Caco-2 (cell line): ENCODE measurements at regions not wholly inside any gene's neighbourhood (a gene's known extent, or its start where the extent isn't known, plus 50 kb on each side); places are given as distances from the start of the nearest gene placed in this dataset.
"Not testable (repeated sequence)": the region's sequence is repeated elsewhere in the genome, so short reads cannot be mapped to it uniquely, and the experiment has no call there.

Experiments used
- BruUV-seq: library from RNA; stranded (reverse); fragments of 400-500 nt; replicated peaks from 2 replicates; lab custom pipeline; 2021; lab: Mats Ljungman, UMichigan
- CTCF ChIA-PET: fragments of 300-600 bp; sonication (Branson Sonifier 250); formaldehyde crosslinking; loops from one replicate; lab custom pipeline; 2022; ENCODE audit warnings: antibody characterized with exemption; lab: Charles Lee
- POLR2A ChIA-PET: fragments of 300-600 bp; sonication (Branson Sonifier 250); formaldehyde crosslinking; loops from one replicate; lab custom pipeline; 2022; ENCODE audit warnings: antibody characterized with exemption; lab: Charles Lee
- DNase-seq, 2 experiments: peaks; one replicate each; pipeline versions ENCODE4 v3.0.0 to v3.0.0-alpha.2; 2020 to 2022
- H3K27me3 ChIP-seq: replicated peaks from 2 replicates; pipeline ENCODE4 v1.6.0; 2011; ENCODE audit warnings: low read length; ENCODE audit not compliant: control insufficient read depth, insufficient read depth
- H3K36me3 ChIP-seq: 2 replicates; pipeline ENCODE4 v1.5.1; 2011; ENCODE audit warnings: low read length; ENCODE audit not compliant: control insufficient read depth, insufficient read depth
- H3K4me1 ChIP-seq: fragments of 250-450 bp; sonication (Bioruptor Pico); 2 replicates; pipeline ENCODE4 v1.5.1; 2020; ENCODE audit warnings: mild to moderate bottlenecking
- H3K4me3 ChIP-seq: 2 replicates; pipeline ENCODE4 v1.5.1; 2011; ENCODE audit warnings: low read depth, mild to moderate bottlenecking, control low read depth, low read length
- H3K9me3 ChIP-seq: fragments of 250-450 bp; sonication (Bioruptor Pico); 2 replicates; pipeline ENCODE4 v1.5.1; 2020; ENCODE audit warnings: mild to moderate bottlenecking, moderate library complexity
- H3K27ac Mint-ChIP-seq: one replicate; pipeline ENCODE4 v1.8.0; 2022; ENCODE audit warnings: mixed read lengths; ENCODE audit not compliant: unreplicated experiment
- H3K27me3 Mint-ChIP-seq: one replicate; pipeline ENCODE4 v1.8.0; 2022; ENCODE audit warnings: mixed read lengths; ENCODE audit not compliant: insufficient read depth, unreplicated experiment
- H3K36me3 Mint-ChIP-seq: one replicate; pipeline ENCODE4 v1.8.0; 2022; ENCODE audit warnings: mild to moderate bottlenecking, mixed read lengths; ENCODE audit not compliant: insufficient read depth, unreplicated experiment
- H3K4me1 Mint-ChIP-seq: one replicate; pipeline ENCODE4 v1.8.0; 2022; ENCODE audit warnings: low read depth, mixed read lengths; ENCODE audit not compliant: unreplicated experiment
- H3K4me3 Mint-ChIP-seq: one replicate; pipeline ENCODE4 v1.8.0; 2022; ENCODE audit warnings: mild to moderate bottlenecking, moderate library complexity, mixed read lengths; ENCODE audit not compliant: unreplicated experiment
- H3K9me3 Mint-ChIP-seq: one replicate; pipeline ENCODE4 v1.8.0; 2022; ENCODE audit warnings: mixed read lengths; ENCODE audit not compliant: unreplicated experiment
- intact Hi-C: fragments of 100-400 bp; cut with micrococcal nuclease; formaldehyde crosslinking; loops from one replicate; pipeline ENCODE4 v1.10.0; 2022; ENCODE audit not compliant: unreplicated experiment

GRCh38 chr1:120981489-120982094 is 92.0 kb downstream of the PPIAL4A start:
- POLR2A ChIA-PET, H3K4me3 ChIP-seq, H3K4me1 ChIP-seq, H3K4me1 Mint-ChIP-seq, H3K9me3 Mint-ChIP-seq, H3K36me3 ChIP-seq, H3K9me3 ChIP-seq, H3K27me3 Mint-ChIP-seq, intact Hi-C loops, H3K27ac Mint-ChIP-seq, H3K27me3 ChIP-seq, BruUV-seq, H3K36me3 Mint-ChIP-seq, CTCF ChIA-PET, H3K4me3 Mint-ChIP-seq, DNase-seq: not testable (repeated sequence)

- POLR2A ChIA-PET, H3K4me1 Mint-ChIP-seq, H3K36me3 ChIP-seq, DNase-seq, H3K27ac Mint-ChIP-seq, H3K4me3 Mint-ChIP-seq, H3K27me3 ChIP-seq, CTCF ChIA-PET, BruUV-seq, intact Hi-C loops, H3K9me3 ChIP-seq, H3K4me3 ChIP-seq, H3K4me1 ChIP-seq, H3K27me3 Mint-ChIP-seq, H3K9me3 Mint-ChIP-seq, H3K36me3 Mint-ChIP-seq: not testable (repeated sequence)
These were observed 105.0 kb downstream of the PPIAL4A start for GRCh38 chr1:120994614-120995013.

GRCh38 chr1:120995025-120995424 is 105.5 kb downstream of the PPIAL4A start:
- intact Hi-C loops = not testable (repeated sequence)

GRCh38 chr1:121001090-121001726 is 111.6 kb downstream of the PPIAL4A start:
- H3K4me1 Mint-ChIP-seq, H3K36me3 Mint-ChIP-seq, H3K9me3 Mint-ChIP-seq, H3K4me3 Mint-ChIP-seq, H3K27me3 Mint-ChIP-seq, H3K27me3 ChIP-seq, POLR2A ChIA-PET, DNase-seq, CTCF ChIA-PET, H3K4me1 ChIP-seq, intact Hi-C loops, H3K36me3 ChIP-seq, BruUV-seq, H3K27ac Mint-ChIP-seq, H3K4me3 ChIP-seq, H3K9me3 ChIP-seq: not testable (repeated sequence)

More at GRCh38 chr1:120995025-120995424, 105.5 kb downstream of the PPIAL4A start:
- H3K9me3 ChIP-seq, H3K4me1 ChIP-seq, CTCF ChIA-PET, H3K4me3 ChIP-seq, BruUV-seq, H3K4me1 Mint-ChIP-seq, DNase-seq, H3K36me3 ChIP-seq, H3K27me3 ChIP-seq, POLR2A ChIA-PET, H3K27me3 Mint-ChIP-seq, H3K27ac Mint-ChIP-seq, H3K9me3 Mint-ChIP-seq, H3K36me3 Mint-ChIP-seq, H3K4me3 Mint-ChIP-seq: not testable (repeated sequence)

GRCh38 chr1:121003230-121003629 is 113.7 kb downstream of the PPIAL4A start:
- H3K27ac Mint-ChIP-seq, H3K27me3 ChIP-seq, H3K27me3 Mint-ChIP-seq, H3K4me1 Mint-ChIP-seq, CTCF ChIA-PET, H3K4me3 ChIP-seq, H3K4me1 ChIP-seq, H3K36me3 Mint-ChIP-seq, POLR2A ChIA-PET, H3K9me3 Mint-ChIP-seq, intact Hi-C loops, H3K9me3 ChIP-seq, H3K4me3 Mint-ChIP-seq, H3K36me3 ChIP-seq, BruUV-seq, DNase-seq: not testable (repeated sequence)

GRCh38 chr1:121006826-121007225 is 117.3 kb downstream of the PPIAL4A start:
- BruUV-seq, POLR2A ChIA-PET: not testable (repeated sequence)

GRCh38 chr1:121007755-121008154 is 118.2 kb downstream of the PPIAL4A start:
- H3K27me3 ChIP-seq, H3K4me1 ChIP-seq, H3K4me1 Mint-ChIP-seq, H3K27ac Mint-ChIP-seq, CTCF ChIA-PET, H3K9me3 ChIP-seq, intact Hi-C loops, H3K36me3 ChIP-seq, H3K36me3 Mint-ChIP-seq, BruUV-seq, DNase-seq, H3K27me3 Mint-ChIP-seq, H3K9me3 Mint-ChIP-seq, H3K4me3 ChIP-seq, POLR2A ChIA-PET: not testable (repeated sequence)
- H3K4me3 Mint-ChIP-seq = peak overlapping the region; percentile 65

More at GRCh38 chr1:121006826-121007225, 117.3 kb downstream of the PPIAL4A start:
- H3K27me3 ChIP-seq, H3K9me3 ChIP-seq, H3K36me3 ChIP-seq, H3K27ac Mint-ChIP-seq, H3K4me3 ChIP-seq, H3K27me3 Mint-ChIP-seq, H3K36me3 Mint-ChIP-seq, H3K4me3 Mint-ChIP-seq, intact Hi-C loops, CTCF ChIA-PET, DNase-seq, H3K4me1 ChIP-seq, H3K9me3 Mint-ChIP-seq, H3K4me1 Mint-ChIP-seq: not testable (repeated sequence)
